IPS-18c (cell line): ENCODE measurements at regions not wholly inside any gene's neighbourhood (a gene's known extent, or its start where the extent isn't known, plus 50 kb on each side); places are given as distances from the start of the nearest gene placed in this dataset.
"Not testable (repeated sequence)": the region's sequence is repeated elsewhere in the genome, so short reads cannot be mapped to it uniquely, and the experiment has no call there.

Source experiments
- H3K4me3 ChIP-seq: 2 replicates; pipeline ENCODE4 v1.7.0; 2013; ENCODE audit warnings: low read depth, mild to moderate bottlenecking, low read length, moderate library complexity; ENCODE audit not compliant: insufficient read depth
- H3K9me3 ChIP-seq: one replicate; pipeline ENCODE4 v1.6.1; 2013; ENCODE audit warnings: mild to moderate bottlenecking, low read length, moderate library complexity; ENCODE audit not compliant: control insufficient read depth, insufficient read depth

- H3K9me3 ChIP-seq, result no peaks in the 10 kb centered on the region
- H3K4me3 ChIP-seq, result no peak overlapping the region
These were observed 89.6 kb downstream of the DISP1 start for GRCh38 chr1:222904451-222904850.

GRCh38 chr1:222905151-222905550, 90.3 kb downstream of the DISP1 start:
- Histone ChIP-seq H3K9me3 (no peaks in the 10 kb centered on the region), H3K4me3 (no peak overlapping the region)

- not testable (repeated sequence) for H3K9me3 ChIP-seq, H3K4me3 ChIP-seq
These were observed 91.5 kb downstream of the DISP1 start for GRCh38 chr1:222906271-222906739.

- H3K9me3 ChIP-seq, result no peaks in the 10 kb centered on the region
- no peak overlapping the region for H3K4me3 ChIP-seq
These were observed 94.7 kb downstream of the DISP1 start for GRCh38 chr1:222909586-222909985.

GRCh38 chr1:222910699-222911098, 95.9 kb downstream of the DISP1 start:
- H3K9me3 ChIP-seq, result no peaks in the 10 kb centered on the region
- no peak overlapping the region for H3K4me3 ChIP-seq

- peaks cover 2% of the 10 kb centered on the region for H3K9me3 ChIP-seq
- no peak overlapping the region for H3K4me3 ChIP-seq
These were observed 97.0 kb downstream of the DISP1 start for GRCh38 chr1:222911866-222912265.

GRCh38 chr1:222912730-222913129, 97.9 kb downstream of the DISP1 start:
- Histone ChIP-seq H3K4me3 (no peak overlapping the region), H3K9me3 (peaks cover 8% of the 10 kb centered on the region)

- H3K4me3 ChIP-seq, result no peak overlapping the region
- peaks cover 8% of the 10 kb centered on the region for H3K9me3 ChIP-seq
These were observed 100.2 kb downstream of the DISP1 start for GRCh38 chr1:222914861-222915632.

- no peak overlapping the region for H3K4me3 ChIP-seq
- peaks cover 8% of the 10 kb centered on the region for H3K9me3 ChIP-seq
These were observed 101.3 kb downstream of the DISP1 start for GRCh38 chr1:222916100-222916499.

- Histone ChIP-seq H3K4me3 (no peak overlapping the region), H3K9me3 (peaks cover 8% of the 10 kb centered on the region)
These were observed 104.1 kb downstream of the DISP1 start for GRCh38 chr1:222918801-222919477.

- Histone ChIP-seq H3K9me3 (peaks cover 8% of the 10 kb centered on the region), H3K4me3 (no peak overlapping the region)
These were observed 104.6 kb downstream of the DISP1 start for GRCh38 chr1:222919478-222919865.

GRCh38 chr1:222920169-222920568, 105.3 kb downstream of the DISP1 start:
- H3K4me3 ChIP-seq, result no peak overlapping the region
- H3K9me3 ChIP-seq, result peaks cover 8% of the 10 kb centered on the region

GRCh38 chr1:222921945-222922344, 107.1 kb downstream of the DISP1 start:
- H3K4me3 ChIP-seq, result no peak overlapping the region
- peaks cover 5% of the 10 kb centered on the region for H3K9me3 ChIP-seq

- Histone ChIP-seq H3K4me3 (no peak overlapping the region), H3K9me3 (no peaks in the 10 kb centered on the region)
These were observed 108.7 kb downstream of the DISP1 start for GRCh38 chr1:222923506-222923905.

- H3K9me3 ChIP-seq, result no peaks in the 10 kb centered on the region
- H3K4me3 ChIP-seq, result no peak overlapping the region
These were observed 109.4 kb downstream of the DISP1 start for GRCh38 chr1:222924136-222924706.

- no peaks in the 10 kb centered on the region for H3K9me3 ChIP-seq
These were observed 111.7 kb downstream of the DISP1 start for GRCh38 chr1:222926566-222926965.

GRCh38 chr1:222927031-222927430, 112.2 kb downstream of the DISP1 start:
- no peak overlapping the region for H3K4me3 ChIP-seq

More at GRCh38 chr1:222926566-222926965, 111.7 kb downstream of the DISP1 start:
- no peak overlapping the region for H3K4me3 ChIP-seq

GRCh38 chr1:222928212-222928611, 113.4 kb downstream of the DISP1 start:
- Histone ChIP-seq H3K9me3 (no peaks in the 10 kb centered on the region), H3K4me3 (no peak overlapping the region)

More at GRCh38 chr1:222927031-222927430, 112.2 kb downstream of the DISP1 start:
- H3K9me3 ChIP-seq, result no peaks in the 10 kb centered on the region
